Stimulated activated naive B cell treated with anti-CD40 and anti-IgM and Interleukin-4, amounts not matched to agents 10 μg/mL and 1 μg/mL and 100 μg/mL, for 72 hours (primary cell): ENCODE measurements at regions not wholly inside any gene's neighbourhood (a gene's known extent, or its start where the extent isn't known, plus 50 kb on each side); places are given as distances from the start of the nearest gene placed in this dataset.
"Not testable (repeated sequence)": the region's sequence is repeated elsewhere in the genome, so short reads cannot be mapped to it uniquely, and the experiment has no call there.

Experiments
- ATAC-seq, 2 donors: fragments of 150-1000 bp; cut with Tn5 transposase; replicated peaks; 2 replicates each; pipeline ENCODE4 v1.10.0; 2021; ENCODE audit warnings: moderate library complexity in 1 of 2
- DNase-seq: peaks from one replicate; pipeline ENCODE4 v3.0.0; 2021
- H3K27ac Mint-ChIP-seq: one replicate; pipeline ENCODE4 v1.8.0; 2022; ENCODE audit warnings: mild to moderate bottlenecking, mixed read lengths
- H3K27me3 Mint-ChIP-seq, 2 donors: one replicate each; pipeline ENCODE4 v1.8.0; 2022; ENCODE audit warnings: mixed read lengths in 2 of 2
- H3K36me3 Mint-ChIP-seq, 2 donors: one replicate each; pipeline ENCODE4 v1.8.0; 2022; ENCODE audit warnings: mixed read lengths in 2 of 2, mild to moderate bottlenecking in 1 of 2
- H3K4me1 Mint-ChIP-seq, 2 donors: one replicate each; pipeline ENCODE4 v1.8.0; 2022; ENCODE audit warnings: mixed read lengths in 2 of 2, mild to moderate bottlenecking in 1 of 2
- H3K4me3 Mint-ChIP-seq, 2 donors: one replicate each; pipeline ENCODE4 v1.8.0; 2022; ENCODE audit warnings: mild to moderate bottlenecking in 2 of 2, mixed read lengths in 2 of 2, moderate library complexity in 1 of 2
- H3K9me3 Mint-ChIP-seq, 2 donors: one replicate each; pipeline ENCODE4 v1.8.0; 2022; ENCODE audit warnings: mixed read lengths in 2 of 2, mild to moderate bottlenecking in 1 of 2

DNA sequence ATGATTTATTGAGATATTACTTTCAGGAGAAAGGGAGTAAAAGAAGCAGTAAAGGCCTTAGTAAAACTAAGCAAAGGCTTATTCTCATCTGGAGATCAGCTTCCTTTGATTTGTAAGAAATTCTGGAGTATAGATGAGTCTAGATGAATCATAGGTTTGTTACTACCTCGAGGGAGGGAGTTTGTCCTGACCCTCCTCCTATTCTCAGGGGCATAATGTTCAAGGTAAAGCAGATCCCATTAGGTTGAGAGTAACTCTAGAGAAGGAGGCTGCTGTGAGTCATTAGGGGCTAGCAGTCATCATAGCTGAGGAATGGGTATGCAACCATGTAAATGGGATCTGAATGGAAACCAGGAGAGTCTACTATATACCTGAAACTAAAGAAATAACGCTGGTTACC is 155.5 kb upstream of the MOCS2 start:
- DNase-seq, result no peak
- ATAC-seq, result no peak
- H3K9me3 Mint-ChIP-seq, result peaks cover 8 to 9% of the 10 kb centered on the region in 2 donors
- H3K36me3 Mint-ChIP-seq, result no peaks in the 10 kb centered on the region
- no peak overlapping the region for H3K27ac Mint-ChIP-seq
- H3K4me1 Mint-ChIP-seq, result no peaks in the 10 kb centered on the region
- H3K4me3 Mint-ChIP-seq, result no peak overlapping the region
- H3K27me3 Mint-ChIP-seq, result peaks cover 0 to 5% of the 10 kb centered on the region in 2 donors

DNA sequence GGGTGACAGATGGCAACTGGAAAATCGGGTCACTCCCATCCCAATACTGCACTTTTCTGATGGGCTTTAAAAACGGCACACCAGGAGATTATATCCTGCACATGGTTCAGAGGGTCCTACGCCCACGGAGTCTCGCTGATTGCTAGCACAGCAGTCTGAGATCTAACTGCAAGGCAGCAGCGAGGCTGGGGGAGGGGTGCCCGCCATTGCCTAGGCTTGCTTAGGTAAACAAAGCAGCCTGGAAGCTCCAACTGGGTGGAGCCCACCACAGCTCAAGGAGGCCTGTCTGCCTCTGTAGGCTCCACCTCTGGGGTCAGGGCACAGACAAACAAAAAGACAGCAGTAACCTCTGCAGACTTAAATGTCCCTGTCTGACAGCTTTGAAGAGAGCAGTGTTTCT is 158.7 kb upstream of the MOCS2 start:
- H3K9me3 Mint-ChIP-seq, H3K27ac Mint-ChIP-seq, H3K36me3 Mint-ChIP-seq, H3K4me3 Mint-ChIP-seq, H3K27me3 Mint-ChIP-seq, DNase-seq, H3K4me1 Mint-ChIP-seq, ATAC-seq: not testable (repeated sequence)

GRCh38 chr5:53275666-53276065 is 166.1 kb upstream of the MOCS2 start:
- Mint-ChIP-seq H3K4me1 (no peaks in the 10 kb centered on the region), H3K9me3 (peaks cover 0 to 2% of the 10 kb centered on the region in 2 donors), H3K36me3 (no peaks in the 10 kb centered on the region), H3K27me3 (no peaks in the 10 kb centered on the region), H3K4me3 (no peak overlapping the region), H3K27ac (no peak overlapping the region)
- DNase-seq (no peak), ATAC-seq (no peak)

DNA sequence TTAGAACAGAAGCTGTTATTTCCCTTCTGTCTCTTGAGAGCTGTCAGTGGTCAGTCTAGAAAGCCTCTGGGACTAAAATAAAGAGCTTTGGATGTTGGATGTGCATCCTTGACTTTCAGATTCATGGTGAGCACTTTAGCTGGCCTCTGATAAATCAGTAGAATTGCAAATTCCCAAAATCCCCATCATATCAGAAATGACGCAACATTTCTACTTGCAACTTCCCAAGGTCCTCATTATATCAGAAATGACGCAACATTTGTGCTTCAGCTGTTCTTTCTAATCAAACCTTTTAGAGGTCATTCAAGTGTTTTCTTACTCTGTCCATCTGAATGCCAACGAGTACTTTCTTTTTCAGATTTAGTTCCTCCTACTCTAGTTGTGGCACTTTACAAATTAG is 167.3 kb upstream of the MOCS2 start:
- H3K4me1 Mint-ChIP-seq, result no peaks in the 10 kb centered on the region
- H3K9me3 Mint-ChIP-seq, result peaks cover 0 to 3% of the 10 kb centered on the region in 2 donors
- no peaks in the 10 kb centered on the region for H3K27me3 Mint-ChIP-seq
- no peaks in the 10 kb centered on the region for H3K36me3 Mint-ChIP-seq
- ATAC-seq (no peak), DNase-seq (no peak)
- no peak overlapping the region for H3K27ac Mint-ChIP-seq
- H3K4me3 Mint-ChIP-seq, result no peak overlapping the region

DNA sequence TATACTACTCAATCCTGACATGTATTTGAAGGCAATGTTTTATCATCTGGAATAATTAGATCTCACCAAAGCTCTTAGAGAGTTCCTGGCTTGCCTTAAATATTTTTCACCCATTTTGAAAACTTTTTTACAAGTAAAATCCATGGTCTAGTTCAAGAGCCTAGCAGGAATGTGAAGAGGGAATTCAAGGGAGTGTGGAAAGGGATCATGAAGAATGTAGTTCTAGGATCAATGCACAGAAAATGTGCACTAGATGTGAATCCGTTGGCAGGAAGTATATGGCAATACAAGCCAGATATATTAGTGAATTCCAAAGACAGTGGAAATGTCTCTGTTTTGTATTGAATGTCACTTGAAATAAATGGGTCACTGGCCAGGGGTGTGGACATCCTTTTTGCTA is 167.9 kb upstream of the MOCS2 start:
- ATAC-seq, result no peak
- H3K27me3 Mint-ChIP-seq, result no peaks in the 10 kb centered on the region
- no peaks in the 10 kb centered on the region for H3K4me1 Mint-ChIP-seq
- H3K36me3 Mint-ChIP-seq, result no peaks in the 10 kb centered on the region
- H3K27ac Mint-ChIP-seq, result no peak overlapping the region
- peaks cover 0 to 1% of the 10 kb centered on the region in 2 donors for H3K9me3 Mint-ChIP-seq
- no peak for DNase-seq
- no peak overlapping the region for H3K4me3 Mint-ChIP-seq

GRCh38 chr5:53287573-53287972 is 178.0 kb upstream of the MOCS2 start:
- Mint-ChIP-seq H3K27ac (no peak overlapping the region), H3K27me3 (no peaks in the 10 kb centered on the region), H3K9me3 (peaks cover 10% of the 10 kb centered on the region in 2 donors), H3K4me1 (no peaks in the 10 kb centered on the region), H3K36me3 (no peaks in the 10 kb centered on the region), H3K4me3 (no peak overlapping the region)
- DNase-seq (no peak), ATAC-seq (no peak)

DNA sequence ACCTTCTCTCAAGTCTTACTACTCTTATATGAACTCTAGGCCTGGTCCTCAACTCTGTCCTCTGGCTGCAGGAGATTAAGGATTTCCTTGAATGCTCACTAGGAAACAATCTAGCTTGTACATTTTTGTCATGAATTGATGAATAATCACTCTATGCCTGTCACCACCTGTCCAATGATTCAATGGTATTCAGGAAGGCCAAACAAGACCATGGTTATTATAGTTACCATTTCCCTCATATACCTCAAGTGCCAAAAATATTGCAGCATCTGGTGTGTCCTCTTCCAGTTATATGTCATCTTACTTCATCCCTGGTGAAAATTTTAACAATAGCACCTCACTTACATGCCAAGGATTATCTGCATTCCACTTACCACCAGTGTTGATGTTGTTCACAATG is 179.0 kb upstream of the MOCS2 start:
- Mint-ChIP-seq H3K27ac (no peak overlapping the region), H3K27me3 (no peaks in the 10 kb centered on the region), H3K4me1 (no peaks in the 10 kb centered on the region), H3K36me3 (no peaks in the 10 kb centered on the region), H3K9me3 (peaks cover 10% of the 10 kb centered on the region in 2 donors), H3K4me3 (no peak overlapping the region)
- ATAC-seq (no peak), DNase-seq (no peak)

DNA sequence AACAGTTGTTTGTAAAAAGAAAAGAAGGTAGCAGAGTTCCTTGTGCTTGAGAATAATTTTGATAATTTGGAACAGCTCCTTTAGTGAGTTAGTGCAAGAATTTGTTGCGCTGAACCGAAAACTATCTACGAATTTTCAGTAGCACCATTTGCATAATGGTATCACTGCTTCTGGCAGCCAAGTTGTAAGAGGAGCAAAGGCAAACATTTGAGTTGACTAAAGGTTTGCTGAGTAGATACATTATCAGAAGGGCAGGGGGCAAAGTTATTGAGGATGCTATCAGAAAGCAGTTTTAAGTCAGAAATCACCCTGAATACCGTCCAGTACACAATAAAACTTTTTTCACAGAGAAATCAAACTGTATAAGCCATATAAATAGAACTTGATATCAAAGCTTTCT is 181.5 kb upstream of the MOCS2 start:
- Mint-ChIP-seq H3K27ac (no peak overlapping the region), H3K4me3 (no peak overlapping the region), H3K4me1 (no peaks in the 10 kb centered on the region), H3K36me3 (no peaks in the 10 kb centered on the region), H3K9me3 (peaks cover 9 to 10% of the 10 kb centered on the region in 2 donors), H3K27me3 (no peaks in the 10 kb centered on the region)
- ATAC-seq (no peak), DNase-seq (no peak)

DNA sequence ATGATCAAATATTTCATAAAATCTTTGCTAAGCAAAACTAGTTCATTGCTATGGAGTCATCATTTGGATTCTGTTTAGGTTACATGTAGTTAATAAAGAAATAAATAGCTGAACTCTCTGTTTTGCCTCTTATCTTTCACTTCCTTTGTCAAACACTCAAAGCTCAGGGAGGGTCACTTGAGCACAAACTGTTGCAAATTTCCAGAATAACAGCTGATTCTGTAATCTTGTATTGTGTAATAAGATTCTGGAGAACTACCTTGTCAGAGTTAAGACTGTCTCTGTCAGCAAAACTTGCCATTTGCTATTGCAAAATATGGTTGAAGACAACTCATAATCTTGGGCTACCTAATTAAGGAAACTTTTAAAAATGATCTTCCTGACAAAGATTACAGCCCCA is 182.0 kb upstream of the MOCS2 start:
- H3K4me3 Mint-ChIP-seq, result no peak overlapping the region
- no peak for ATAC-seq
- H3K27ac Mint-ChIP-seq, result no peak overlapping the region
- no peaks in the 10 kb centered on the region for H3K27me3 Mint-ChIP-seq
- H3K9me3 Mint-ChIP-seq, result peaks cover 9 to 10% of the 10 kb centered on the region in 2 donors
- H3K36me3 Mint-ChIP-seq, result no peaks in the 10 kb centered on the region
- DNase-seq, result no peak
- H3K4me1 Mint-ChIP-seq, result no peaks in the 10 kb centered on the region

GRCh38 chr5:53298841-53299240 is 181.6 kb upstream of the FST start:
- H3K4me1 Mint-ChIP-seq, result no peaks in the 10 kb centered on the region
- peaks cover 0 to 2% of the 10 kb centered on the region in 2 donors for H3K9me3 Mint-ChIP-seq
- no peak overlapping the region for H3K4me3 Mint-ChIP-seq
- H3K27ac Mint-ChIP-seq, result no peak overlapping the region
- ATAC-seq (no peak), DNase-seq (no peak)
- H3K36me3 Mint-ChIP-seq, result no peaks in the 10 kb centered on the region
- no peaks in the 10 kb centered on the region for H3K27me3 Mint-ChIP-seq

DNA sequence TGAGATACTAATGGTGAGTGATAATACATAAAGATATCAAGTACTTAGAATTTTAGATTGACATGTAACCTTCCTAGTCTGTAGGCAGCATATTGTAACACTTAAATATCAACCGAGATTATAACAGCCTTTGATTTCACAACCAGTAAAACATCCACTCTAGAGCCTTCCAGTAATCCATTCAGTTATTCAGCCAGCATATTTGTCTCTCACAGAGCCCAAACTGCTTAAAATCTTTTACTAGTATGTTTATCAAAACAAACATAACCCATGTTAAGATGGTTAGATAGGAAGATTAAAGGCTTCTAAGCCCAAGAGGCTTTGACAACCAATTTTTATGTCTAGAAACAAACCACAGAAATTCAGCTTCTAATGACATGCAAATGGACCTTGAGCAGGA is 177.9 kb upstream of the FST start:
- H3K9me3 Mint-ChIP-seq, result peaks cover 4% of the 10 kb centered on the region in 2 donors
- DNase-seq (no peak), ATAC-seq (no peak)
- H3K36me3 Mint-ChIP-seq, result no peaks in the 10 kb centered on the region
- no peaks in the 10 kb centered on the region for H3K4me1 Mint-ChIP-seq
- no peaks in the 10 kb centered on the region for H3K27me3 Mint-ChIP-seq
- no peak overlapping the region for H3K27ac Mint-ChIP-seq
- no peak overlapping the region for H3K4me3 Mint-ChIP-seq

DNA sequence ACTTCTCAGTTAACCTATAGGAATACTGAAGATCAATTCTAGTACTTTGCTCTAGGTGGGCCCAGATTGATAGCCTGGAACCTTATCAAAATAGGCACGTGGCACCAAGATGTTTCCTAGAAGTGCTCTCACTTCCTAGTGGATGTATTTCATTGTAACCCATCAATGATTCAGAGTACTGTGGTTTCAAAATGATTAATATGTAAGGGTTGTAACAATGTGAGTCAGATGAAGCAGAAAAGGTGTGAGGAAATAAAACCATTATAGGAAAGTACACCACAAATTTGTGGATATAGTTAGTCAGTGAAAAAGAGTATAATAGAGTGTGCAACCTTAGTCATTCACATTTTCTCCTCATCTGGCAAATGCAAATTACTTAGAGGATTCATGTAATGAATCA is 177.3 kb upstream of the FST start:
- Mint-ChIP-seq H3K9me3 (peaks cover 6% of the 10 kb centered on the region in 2 donors), H3K27ac (no peak overlapping the region), H3K4me3 (no peak overlapping the region), H3K4me1 (no peaks in the 10 kb centered on the region), H3K36me3 (no peaks in the 10 kb centered on the region), H3K27me3 (no peaks in the 10 kb centered on the region)
- DNase-seq (no peak), ATAC-seq (peak; percentile 52 to 56)

- H3K4me1 Mint-ChIP-seq, ATAC-seq, DNase-seq, H3K36me3 Mint-ChIP-seq, H3K27ac Mint-ChIP-seq, H3K4me3 Mint-ChIP-seq, H3K27me3 Mint-ChIP-seq: not testable (repeated sequence)
- peaks cover 8 to 11% of the 10 kb centered on the region in 2 donors for H3K9me3 Mint-ChIP-seq
Measured at GRCh38 chr5:53305316-53305715, 175.1 kb upstream of the FST start.

DNA sequence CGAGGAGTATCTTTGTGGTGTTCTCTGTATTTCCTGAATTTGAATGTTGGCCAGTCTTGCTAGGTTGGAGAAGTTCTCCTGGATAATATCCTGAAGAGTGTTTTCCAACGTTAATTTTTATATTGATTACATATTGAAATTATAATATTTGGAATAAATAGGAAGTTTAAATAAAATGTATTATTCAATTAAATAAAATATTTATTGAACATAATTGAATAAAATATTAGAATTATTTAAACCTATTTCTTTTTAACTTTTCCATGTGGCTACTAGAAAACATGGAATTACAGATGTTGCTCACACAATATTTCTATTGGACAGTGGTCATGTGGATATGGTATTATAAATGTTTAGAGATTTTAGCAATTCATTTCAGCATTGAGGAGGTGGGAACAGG is 170.8 kb upstream of the FST start:
- Mint-ChIP-seq H3K4me1 (no peaks in the 10 kb centered on the region), H3K36me3 (no peaks in the 10 kb centered on the region), H3K4me3 (no peak overlapping the region), H3K9me3 (peaks cover 6 to 11% of the 10 kb centered on the region in 2 donors), H3K27ac (no peak overlapping the region), H3K27me3 (no peaks in the 10 kb centered on the region)
- ATAC-seq (no peak), DNase-seq (no peak)

DNA sequence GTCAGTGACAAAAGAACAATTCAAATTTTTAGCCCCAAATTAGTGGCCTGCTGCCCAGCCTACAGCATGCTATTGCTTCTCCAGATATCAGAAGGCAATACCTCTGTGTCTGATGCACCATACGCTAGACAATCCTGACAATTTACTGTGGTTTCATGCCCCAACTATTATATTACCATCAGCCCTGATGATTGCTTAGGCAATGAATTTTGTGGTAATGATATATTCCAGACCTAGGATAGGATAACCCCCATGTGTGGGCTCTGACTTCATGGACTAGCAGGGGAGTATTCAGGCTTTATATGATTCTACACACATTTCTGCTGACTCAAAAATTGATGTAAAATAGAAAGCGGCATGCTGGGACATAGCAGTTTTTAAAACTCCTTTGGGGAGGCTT is 168.7 kb upstream of the FST start:
- no peaks in the 10 kb centered on the region for H3K4me1 Mint-ChIP-seq
- no peak overlapping the region for H3K27ac Mint-ChIP-seq
- no peak overlapping the region for H3K4me3 Mint-ChIP-seq
- DNase-seq, result no peak
- no peak for ATAC-seq
- H3K27me3 Mint-ChIP-seq, result no peaks in the 10 kb centered on the region
- H3K36me3 Mint-ChIP-seq, result no peaks in the 10 kb centered on the region
- peaks cover 7 to 19% of the 10 kb centered on the region in 2 donors for H3K9me3 Mint-ChIP-seq

GRCh38 chr5:53313145-53313544 is 167.3 kb upstream of the FST start:
- ATAC-seq, result no peak
- Mint-ChIP-seq H3K4me1 (no peaks in the 10 kb centered on the region), H3K4me3 (no peak overlapping the region), H3K27ac (no peak overlapping the region), H3K36me3 (no peaks in the 10 kb centered on the region), H3K27me3 (peaks cover 0 to 5% of the 10 kb centered on the region in 2 donors), H3K9me3 (peaks cover 9 to 17% of the 10 kb centered on the region in 2 donors)
- no peak for DNase-seq
